IPS-NIHi7 (cell line): ENCODE measurements at regions not wholly inside any gene's neighbourhood (a gene's known extent, or its start where the extent isn't known, plus 50 kb on each side); places are given as distances from the start of the nearest gene placed in this dataset.

ENCODE experiments used
- DNase-seq: peaks from one replicate; pipeline ENCODE4 v3.0.0; 2012; ENCODE audit warnings: mixed read lengths; ENCODE audit errors: extremely low spot score

DNA sequence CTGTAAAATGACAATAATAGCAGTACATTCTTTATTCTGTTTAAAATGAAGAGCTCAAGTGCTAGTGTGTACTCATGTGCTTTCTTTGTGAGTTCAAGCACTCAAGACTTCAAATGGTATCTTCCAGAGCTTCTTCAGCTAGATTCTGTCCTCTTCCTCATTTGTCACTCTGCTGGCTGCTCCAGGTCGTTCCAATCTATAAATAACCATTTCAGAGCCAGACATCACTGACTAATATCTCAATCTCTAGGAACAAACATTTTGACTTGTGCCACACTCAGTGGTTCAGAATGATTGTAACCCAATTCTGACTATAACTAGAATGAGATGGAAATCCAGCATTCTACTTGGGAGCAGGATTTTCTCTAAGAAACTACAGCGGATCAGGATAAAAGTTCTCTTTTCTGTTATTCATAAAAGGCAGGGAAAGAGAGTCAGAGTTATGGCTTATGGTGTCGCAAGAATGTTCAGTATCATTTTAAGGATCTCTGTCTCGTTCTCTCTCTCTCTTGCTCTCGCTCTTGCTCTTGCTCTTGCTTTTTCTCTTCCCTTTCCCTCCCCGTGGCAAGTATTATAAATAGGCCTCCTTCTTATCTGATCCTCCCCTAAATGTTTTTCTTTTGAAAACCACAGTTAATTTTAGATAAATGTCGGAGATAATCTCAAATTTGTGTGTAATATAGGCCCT is 116.3 kb upstream of the MAF start:
- DNase-seq, result no peak

DNA sequence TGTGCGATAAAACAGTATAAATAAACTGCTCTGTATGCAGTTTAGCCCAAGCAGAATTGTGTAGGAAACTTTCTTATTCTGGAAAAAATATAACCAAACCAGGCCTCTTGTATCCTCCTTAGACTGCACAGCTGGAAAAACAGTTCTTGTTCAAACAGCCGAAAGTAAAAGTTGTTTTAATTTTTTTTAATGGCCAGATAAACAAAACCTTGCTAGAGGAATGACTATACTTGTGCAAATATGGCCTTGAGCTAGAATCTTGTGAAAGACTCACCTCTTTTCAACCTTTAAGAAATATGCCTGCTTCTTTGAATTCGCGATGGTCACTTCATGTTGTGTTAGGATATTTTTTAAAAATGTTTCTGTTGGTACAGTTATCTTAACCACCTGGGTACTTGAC is 114.5 kb upstream of the MAF start:
- no peak for DNase-seq

DNA sequence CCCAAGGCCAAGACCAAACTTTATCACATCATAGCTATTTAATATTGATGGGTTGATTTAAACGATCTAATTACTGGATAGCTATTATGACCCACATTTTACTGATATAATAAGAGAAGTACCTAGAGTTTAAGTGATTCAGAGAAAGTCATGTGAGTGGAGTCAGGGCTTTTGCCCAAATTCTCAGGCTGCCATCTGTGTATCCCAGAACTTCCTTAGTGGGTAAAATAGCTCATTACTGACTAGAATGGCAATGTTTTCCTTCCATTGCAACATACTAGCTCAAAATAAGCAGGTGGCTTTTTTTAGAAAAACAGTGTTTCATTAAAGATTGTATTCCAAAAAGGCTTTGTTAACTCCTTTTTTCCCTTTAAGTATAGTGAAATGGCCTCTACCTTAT is 113.9 kb upstream of the MAF start:
- no peak for DNase-seq

DNA sequence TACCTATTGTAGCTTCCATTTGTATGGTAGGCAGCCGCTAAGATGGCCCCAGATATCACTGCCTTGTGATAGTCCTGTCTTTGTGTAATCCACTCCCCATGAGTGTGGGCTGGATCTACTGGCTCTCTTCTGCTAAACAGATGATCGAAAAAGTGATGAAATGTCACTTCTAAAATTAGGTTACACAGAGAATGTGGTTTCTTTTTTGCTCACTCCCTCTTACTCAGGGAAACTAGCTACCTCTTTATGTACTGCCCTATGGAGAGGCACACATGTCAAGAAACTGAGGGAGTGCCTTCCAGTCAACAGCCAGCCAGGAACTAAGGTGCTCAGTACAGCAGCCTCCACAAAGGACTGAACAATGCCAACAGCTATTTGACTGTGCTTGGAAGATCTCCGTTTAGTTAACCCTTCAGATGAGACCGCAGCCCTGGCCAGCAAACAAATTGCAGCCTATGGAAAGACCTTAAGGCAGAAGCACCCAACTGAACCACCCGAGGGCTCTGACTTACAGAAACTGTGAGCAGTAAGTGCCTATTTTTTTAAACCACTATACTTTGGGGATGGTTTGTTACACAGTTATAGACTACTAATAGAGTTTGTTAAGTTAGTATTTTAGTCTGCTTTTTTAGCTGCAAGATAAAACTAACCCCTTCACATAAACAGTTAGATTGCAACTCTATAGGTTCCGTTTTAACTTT is 113.2 kb upstream of the MAF start:
- DNase-seq, result no peak

DNA sequence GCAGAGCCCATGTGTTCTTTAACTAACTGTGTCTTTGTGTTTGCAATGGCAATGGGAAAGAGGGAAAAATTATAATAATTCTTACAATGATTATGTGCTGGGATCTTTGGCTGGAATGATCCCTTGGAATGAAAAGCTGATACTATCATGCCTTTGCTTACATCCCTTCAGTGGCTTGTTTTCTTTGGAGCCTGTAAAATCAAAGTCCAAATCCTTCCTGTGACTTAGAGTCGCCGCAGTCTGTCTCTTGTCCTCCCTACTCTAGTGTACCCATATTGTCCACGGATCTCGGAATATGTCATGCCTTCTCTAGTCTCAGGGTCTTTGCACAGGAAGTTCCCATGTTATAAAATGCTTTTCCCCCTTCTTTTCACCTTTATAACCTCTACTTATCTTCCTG is 111.7 kb upstream of the MAF start:
- DNase-seq, result no peak

DNA sequence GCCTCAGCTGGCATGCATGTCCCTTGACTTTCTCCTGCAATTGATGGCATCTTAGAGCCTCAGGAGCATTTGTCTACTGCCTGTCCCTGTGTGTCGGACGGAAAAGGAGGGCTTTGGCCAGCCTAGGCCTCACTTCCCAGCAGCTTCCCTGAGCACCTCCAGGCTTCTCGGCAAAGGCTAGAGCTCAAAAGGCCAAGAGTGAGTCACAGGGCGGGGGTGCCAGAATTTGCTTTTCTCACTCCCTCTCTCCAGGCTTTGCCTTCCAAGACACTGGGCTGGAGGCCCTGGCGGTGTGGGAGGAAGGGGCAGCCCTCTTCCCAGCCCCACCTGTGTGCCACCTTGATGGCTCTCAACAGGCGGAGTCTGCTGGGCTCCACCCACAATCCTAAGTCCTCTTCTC is 107.3 kb upstream of the MAF start:
- no peak for DNase-seq

DNA sequence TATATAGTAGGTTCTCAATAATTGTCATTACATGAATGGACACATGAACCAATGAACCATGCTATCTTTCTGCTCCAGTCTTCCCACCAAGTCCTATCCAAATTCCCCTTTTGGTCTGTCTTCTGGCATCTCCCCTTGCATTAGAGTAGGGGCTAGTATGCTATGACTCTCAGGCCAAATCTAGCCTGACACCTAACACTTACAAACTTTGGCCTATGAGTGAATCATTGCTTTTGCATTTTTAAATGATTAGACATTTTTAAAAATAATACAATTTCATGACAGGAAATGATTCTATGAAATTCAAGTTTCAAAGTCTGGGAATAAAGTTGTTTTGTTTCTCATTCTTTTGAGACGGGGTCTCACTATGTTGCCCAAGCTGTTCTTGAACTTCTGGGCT is 102.5 kb upstream of the MAF start:
- DNase-seq, result no peak

DNA sequence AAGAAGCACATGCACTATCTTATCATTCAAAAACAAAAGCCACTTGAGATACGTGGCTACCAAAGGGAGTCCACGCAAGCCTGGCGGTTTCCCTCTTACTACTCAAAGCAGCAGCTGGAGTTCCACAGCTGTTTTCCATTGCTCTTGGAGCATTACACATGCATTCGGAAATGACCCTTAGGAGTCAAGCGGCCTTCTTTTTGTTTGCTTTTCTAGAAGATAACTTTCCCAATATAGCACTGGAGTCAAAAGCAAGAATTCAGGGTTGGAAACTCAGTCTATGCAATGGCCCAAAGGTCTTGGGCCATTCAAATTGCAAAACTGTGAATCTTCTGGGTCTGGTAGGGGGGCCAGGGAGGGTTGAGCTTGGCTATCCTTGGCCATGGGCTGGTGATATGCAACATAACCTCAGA is 97.8 kb upstream of the MAF start:
- DNase-seq, result no peak

DNA sequence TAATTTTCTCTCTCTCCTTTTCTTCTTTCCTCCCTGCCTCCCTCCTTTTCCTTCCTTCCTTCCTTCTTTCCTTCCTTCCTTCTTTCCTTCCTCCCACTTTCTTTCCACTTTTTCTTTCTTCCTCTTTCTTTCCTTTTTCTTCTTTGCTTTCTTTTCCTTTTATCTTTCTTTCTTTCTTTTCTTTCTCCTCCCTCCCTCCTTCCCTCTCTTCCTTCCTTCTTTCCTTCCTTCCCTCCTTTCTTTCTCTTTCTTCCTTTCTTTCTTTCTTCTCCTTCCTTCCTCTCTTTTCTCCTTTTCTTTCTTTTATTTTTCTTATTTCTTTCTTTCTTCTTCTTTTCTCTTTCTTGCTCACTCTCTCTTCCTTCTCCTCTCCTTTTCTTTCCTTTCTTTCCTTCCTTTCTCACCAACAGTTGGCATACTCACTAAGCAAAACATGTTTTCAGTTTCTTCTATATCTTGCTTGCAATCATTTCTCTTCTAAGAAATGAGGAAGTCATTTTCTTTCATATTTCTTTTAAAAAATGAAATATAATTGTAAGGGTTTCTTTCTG is 97.1 kb upstream of the MAF start:
- DNase-seq, result no peak

DNA sequence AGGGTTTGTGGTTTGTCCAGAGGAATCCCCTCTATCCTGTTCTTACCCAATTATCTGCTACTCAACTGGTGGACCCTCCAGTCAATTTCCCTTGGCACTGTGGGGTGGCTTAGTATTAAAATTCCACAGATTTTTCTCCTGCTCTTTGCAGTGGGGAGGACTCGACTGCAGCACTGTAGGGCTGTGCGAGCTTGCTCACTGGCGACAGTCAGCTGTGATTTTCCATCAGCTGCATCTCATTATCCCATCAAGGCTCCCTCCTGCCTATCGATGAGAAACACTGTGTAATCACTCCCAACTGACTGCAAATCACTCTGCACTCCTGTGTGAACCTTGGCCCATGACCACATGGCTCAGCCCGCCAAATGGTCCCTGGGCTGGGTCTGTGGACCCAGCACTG is 90.5 kb upstream of the MAF start:
- no peak for DNase-seq

DNA sequence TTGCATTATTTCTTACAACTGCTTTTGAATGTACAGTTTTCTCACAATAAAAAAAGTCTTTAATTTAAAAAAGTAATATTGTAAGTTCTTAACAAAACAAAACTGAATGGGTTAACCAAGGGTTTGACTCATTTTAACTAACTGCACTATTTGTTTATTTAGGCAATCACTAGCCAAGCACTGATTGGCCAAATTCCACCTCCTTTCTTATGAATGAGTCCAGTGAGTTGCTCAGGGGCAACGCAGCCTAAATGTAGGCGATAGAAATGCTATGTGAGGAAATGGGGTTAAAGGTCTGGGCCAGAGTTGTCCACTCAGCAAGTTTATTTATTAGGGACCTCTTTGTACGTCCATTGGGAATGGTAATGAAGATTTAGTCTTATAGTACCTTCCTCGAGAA is 89.6 kb upstream of the MAF start:
- DNase-seq, result no peak

DNA sequence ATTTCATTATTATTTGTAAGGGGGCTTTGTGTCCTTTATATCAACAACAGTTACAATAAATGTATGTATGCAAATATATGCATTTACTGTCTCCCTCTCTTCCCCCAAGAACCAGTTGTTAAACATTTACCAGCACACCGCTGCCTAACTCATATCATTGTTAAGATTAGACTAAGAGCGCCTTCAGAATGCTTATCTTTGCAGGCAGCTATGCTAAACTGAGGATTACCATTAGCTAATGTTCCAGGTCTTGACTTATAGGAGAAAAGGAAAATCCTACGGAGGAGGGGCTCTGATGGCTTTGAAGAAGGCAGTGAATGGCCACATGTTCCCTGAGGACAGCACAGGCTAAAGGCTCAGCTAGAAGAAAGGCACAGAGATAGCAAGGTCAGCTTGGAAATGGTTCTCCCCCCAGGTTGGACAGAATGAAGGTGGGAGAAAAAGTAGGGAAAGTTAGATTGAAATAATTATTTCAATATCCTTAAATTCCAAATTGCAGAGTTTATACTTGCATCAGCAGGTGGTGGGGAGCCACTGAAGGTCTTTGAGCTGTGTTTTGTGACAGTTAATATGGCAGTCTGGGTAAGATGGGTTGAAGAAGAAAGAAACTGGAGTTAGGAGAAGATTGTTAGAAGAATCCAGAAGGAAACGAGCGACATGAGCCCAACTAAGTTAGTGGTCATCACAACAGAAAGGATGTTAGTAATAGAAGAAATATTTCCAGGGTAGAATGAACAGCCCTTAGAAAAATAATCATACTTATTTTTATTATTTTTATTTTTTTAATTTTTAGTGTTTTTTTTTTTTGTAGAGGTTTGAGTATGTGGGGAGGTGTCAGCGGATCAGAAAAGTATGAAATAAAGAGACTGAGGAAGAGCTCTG is 87.0 kb upstream of the MAF start:
- no peak for DNase-seq

DNA sequence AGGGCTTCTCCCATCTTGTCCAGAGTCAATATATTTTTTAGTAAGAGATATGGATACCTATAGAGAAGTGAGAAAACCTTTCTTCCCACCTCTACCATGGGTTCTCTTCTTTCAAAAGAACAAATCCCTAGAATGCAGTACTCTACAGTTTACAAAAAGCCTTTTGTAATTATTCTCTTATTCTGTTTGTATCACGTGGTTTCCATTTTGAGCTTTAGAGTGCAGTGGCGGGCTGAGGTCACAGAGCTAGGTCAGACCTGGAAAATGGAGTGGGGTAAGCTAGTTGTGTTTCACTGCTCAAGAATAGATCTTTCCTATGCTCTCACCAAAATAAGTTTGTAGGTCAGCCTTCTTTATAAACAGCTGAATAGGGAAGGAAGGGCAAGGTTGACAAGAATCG is 85.3 kb upstream of the MAF start:
- DNase-seq, result no peak

DNA sequence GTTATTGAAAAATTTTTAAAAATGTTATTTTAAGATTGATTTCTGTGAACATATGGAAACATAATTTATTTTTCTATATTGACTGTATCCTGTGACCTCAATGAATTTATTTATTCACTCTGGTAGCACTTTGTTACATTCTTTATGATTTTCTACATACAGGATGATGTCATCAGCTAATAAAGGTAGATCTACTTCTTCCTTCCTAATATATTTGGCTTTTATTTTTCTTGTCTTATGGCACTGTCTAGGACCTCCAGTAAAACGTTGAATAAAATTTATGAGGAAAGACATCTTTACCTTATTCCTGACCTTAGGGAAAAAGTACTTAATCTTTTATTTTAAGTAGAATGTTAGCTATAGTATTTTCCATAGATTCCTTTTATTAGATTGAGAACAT is 78.8 kb upstream of the MAF start:
- no peak for DNase-seq

DNA sequence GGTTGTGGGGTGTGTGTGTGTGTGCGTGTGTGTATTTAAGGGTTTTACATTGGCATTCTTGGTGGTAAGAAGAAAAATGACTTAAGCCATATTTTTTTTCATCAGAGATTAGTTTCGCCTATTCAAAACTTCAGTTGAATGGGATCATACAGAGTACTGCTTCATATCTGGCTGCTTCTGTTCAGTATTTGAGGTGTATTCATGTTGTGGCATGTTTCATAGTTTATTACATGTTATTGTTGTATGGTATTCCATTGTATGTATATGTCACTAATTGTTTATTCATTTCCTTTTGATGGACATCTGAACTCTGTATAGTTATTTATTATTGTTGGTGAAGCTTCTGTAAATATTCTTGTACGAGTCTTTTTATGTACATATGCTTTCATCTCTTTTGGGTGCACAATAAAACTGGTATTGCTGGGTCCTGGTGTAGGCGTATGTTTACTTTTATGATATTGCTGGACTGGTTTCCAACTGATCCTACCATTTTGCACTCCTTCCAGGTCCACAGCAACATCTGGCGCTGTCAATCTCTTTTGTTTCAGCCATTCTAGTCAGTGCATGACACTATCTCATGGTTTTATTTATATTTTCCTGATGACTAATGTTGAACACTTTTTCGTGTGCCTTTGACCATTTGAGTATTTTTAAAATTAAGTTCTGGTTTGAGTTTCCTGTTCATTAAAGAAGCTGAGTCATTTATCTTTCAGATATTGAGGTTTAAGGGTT is 77.4 kb upstream of the MAF start:
- no peak for DNase-seq

DNA sequence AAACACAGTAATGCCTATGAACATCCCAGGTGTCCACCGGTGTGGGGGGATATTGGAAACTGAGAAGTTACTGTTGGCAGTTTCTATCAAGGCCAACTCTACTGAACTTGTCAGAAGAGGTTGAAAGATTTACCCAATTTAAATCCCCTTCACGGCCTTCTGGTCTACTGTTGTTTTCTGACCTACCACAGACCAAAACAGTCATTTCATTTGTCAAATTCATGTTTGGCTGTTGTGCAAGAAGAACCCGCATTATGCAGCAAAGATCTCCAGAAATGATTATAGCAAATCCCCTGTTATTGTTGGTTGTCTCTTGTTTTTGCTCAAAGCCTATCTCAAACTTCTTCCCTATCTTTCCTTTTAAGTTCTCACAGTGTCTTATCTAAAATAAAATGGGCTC is 73.1 kb upstream of the MAF start:
- DNase-seq, result no peak

DNA sequence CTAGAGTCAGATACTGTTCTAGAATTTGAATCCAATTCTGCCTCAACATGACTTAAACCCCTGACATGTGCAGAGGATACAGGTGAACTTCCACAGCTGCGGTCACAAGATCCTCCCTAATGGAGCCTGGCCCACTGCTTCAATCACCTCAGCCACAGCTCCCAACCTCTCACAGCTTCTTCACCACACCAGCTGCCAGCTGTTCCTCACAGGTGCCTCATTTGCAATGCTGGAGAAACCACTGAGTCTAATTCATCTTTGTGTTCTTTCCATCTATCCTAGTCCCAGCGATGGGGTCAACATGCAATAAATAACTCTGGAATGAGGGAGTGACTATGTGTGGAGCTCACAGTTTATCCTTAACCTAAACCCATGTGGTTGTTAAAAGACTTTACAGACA is 72.0 kb upstream of the MAF start:
- DNase-seq, result no peak

DNA sequence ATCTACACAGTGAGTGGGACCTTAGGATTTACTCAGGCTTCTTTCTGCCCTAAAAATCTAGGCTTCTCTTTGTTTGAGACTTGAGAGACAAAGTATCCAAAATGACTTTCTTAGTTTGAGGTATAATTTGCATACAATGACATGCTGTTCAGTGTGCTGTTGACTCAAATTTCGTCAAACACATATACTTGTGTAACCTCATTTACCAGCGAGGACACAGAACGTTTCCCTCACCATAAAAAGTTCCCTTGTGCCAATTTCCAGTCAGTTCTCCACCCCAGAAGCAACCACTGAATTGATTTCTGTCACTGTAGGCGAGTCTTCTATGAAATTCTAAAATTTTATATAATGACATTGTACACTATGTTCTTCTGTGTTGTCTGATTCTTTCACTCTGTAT is 68.0 kb upstream of the MAF start:
- DNase-seq, result no peak

DNA sequence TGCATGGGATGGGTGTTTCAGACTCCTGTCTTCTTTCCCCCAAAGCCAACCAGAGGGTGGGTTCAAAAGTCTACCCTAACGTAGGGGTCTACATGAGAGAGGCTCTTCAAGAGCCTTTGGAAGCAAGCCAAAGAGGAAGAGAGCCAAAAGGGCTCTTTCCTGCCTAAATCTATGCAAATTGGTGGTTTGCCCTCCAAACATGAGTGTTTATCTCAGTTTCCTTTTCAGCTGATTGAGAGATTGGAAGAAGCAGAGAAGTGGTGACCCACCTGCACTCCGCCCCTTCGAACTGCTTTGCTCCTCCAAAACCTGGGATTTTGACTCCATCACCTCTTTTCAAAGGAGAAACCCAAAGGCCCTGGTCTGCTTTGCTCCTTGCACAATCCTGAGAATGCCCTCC is 65.4 kb upstream of the MAF start:
- DNase-seq, result no peak

DNA sequence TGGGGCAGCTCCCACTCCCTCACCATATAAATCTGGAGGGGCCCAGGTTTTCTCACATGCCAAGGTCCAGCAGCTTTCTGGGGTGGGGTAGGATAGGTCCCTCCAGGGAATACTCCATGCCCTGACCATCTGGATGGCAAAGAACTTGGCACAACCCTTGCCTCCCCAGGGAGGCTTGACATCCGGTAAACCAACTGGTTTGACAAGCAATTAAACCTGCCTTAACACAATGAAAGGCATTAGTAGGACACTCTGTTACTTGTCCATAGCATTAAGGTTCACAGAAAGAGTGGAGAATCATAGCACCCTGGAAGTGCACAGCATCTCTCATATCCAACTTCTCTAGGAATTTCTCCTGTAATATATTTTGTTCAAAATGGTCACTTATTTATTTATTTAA is 63.9 kb upstream of the MAF start:
- no peak for DNase-seq

DNA sequence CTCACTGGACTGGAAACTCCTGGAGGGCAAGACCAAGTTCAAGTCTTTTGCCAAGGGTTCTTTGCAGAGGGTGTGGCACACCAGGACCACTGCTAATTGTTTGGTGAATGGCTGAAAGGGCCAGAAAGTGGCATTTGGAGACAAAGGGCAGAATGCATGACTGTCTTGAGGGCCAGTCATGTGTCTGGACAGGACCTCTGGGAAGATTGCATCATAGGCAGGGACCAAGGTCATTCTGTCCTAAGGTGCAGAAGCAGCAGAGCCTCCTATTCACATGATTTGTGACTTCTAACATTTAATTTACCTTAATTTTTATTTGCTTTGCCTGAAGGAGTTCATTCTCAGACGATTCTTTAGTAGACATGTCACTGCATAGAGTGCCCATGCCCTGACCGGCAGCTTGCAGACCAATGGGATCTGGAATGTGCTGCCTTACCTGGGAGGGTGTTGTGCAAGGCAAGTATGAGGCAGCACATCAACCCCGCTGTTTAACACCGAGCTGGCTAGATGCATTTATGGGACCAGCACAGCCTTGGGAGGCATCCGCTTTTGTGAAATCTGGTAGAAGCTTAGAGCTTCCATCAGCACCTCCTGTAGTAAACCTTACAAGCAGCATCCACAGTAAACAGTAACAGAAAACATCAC is 62.3 kb upstream of the MAF start:
- no peak for DNase-seq
